Panc1 (cell line): ENCODE measurements at regions not wholly inside any gene's neighbourhood (a gene's known extent, or its start where the extent isn't known, plus 50 kb on each side); places are given as distances from the start of the nearest gene placed in this dataset.

Experiments
- ATAC-seq: fragments of 200-7000 bp; cut with Tn5 transposase; 2 replicates; pipeline ENCODE4 v1.9.1; 2020; ENCODE audit warnings: mild to moderate bottlenecking, moderate library complexity
- BruUV-seq: library from RNA; stranded (reverse); fragments of 400-500 nt; replicated peaks from 2 replicates; lab custom pipeline; 2021; lab: Mats Ljungman, UMichigan
- CTCF ChIA-PET: fragments of 300-600 bp; sonication (Branson Sonifier 250); formaldehyde crosslinking; loops from one replicate; lab custom pipeline; 2022; ENCODE audit warnings: antibody characterized with exemption; lab: Charles Lee
- POLR2A ChIA-PET: fragments of 300-600 bp; sonication (Branson Sonifier 250); formaldehyde crosslinking; loops from one replicate; lab custom pipeline; 2022; ENCODE audit warnings: antibody characterized with exemption; lab: Charles Lee
- DNase-seq: peaks from one replicate; pipeline ENCODE4 v3.0.0-alpha.2; 2010; ENCODE audit warnings: low read depth, low spot score
- H3K27ac ChIP-seq: 2 replicates; pipeline ENCODE4 v1.5.1; 2011; ENCODE audit warnings: mild to moderate bottlenecking, low read length, inconsistent platforms
- H3K27me3 ChIP-seq: fragments of 200-500 bp; sonication (Bioruptor generic); 2 replicates; pipeline ENCODE4 v1.6.0; 2014; ENCODE audit warnings: low read length, inconsistent platforms; ENCODE audit not compliant: control insufficient read depth, insufficient read depth
- H3K36me3 ChIP-seq: fragments of 200-500 bp; sonication (Bioruptor generic); 2 replicates; pipeline ENCODE4 v1.5.1; 2014; ENCODE audit warnings: inconsistent platforms, mild to moderate bottlenecking, low read length, moderate library complexity; ENCODE audit not compliant: control insufficient read depth, insufficient read depth
- H3K4me1 ChIP-seq: 2 replicates; pipeline ENCODE4 v1.5.1; 2011; ENCODE audit warnings: inconsistent platforms, mild to moderate bottlenecking, low read length, moderate library complexity; ENCODE audit not compliant: control insufficient read depth, insufficient read depth
- H3K4me3 ChIP-seq, 2 experiments: 2 replicates each; pipeline ENCODE4 v1.5.1; 2011 to 2012; ENCODE audit warnings: low read depth in 2 of 2, low read length in 2 of 2, mild to moderate bottlenecking in 2 of 2, inconsistent platforms in 1 of 2, moderate library complexity in 1 of 2
- H3K9me3 ChIP-seq: fragments of 200-500 bp; sonication (Bioruptor generic); 2 replicates; pipeline ENCODE4 v1.5.1; 2014; ENCODE audit warnings: low read depth, mild to moderate bottlenecking, inconsistent platforms, low read length, moderate library complexity; ENCODE audit not compliant: control insufficient read depth, insufficient read depth
- POLR2AphosphoS5 ChIP-seq: IDR thresholded peaks from 2 replicates; pipeline ENCODE4 v1.6.1; 2012; ENCODE audit warnings: mild to moderate bottlenecking, low read depth, low read length, moderate library complexity
- SIN3A ChIP-seq: IDR thresholded peaks from 2 replicates; pipeline ENCODE4 v1.6.1; 2012; ENCODE audit warnings: low read depth, mild to moderate bottlenecking, low read length, moderate library complexity, borderline replicate concordance; ENCODE audit not compliant: insufficient read depth
- TCF7L2 ChIP-seq: IDR thresholded peaks from 2 replicates; pipeline ENCODE4 v1.6.1; 2011; ENCODE audit warnings: mild to moderate bottlenecking, low read depth, low read length, inconsistent platforms
- in situ Hi-C: cut with HindIII; loops from 2 replicates; pipeline ENCODE4 v1.10.0; 2016; ENCODE audit warnings: low sequenced_read_pairs, low pct_unique_long_range_greater_than_20kb
- intact Hi-C: fragments of 100-400 bp; cut with micrococcal nuclease; formaldehyde crosslinking; loops from one replicate; pipeline ENCODE4 v1.10.0; 2022; ENCODE audit not compliant: unreplicated experiment
- TF ChIP-seq, protein P1 (sequence below), 2 experiments: IDR thresholded peaks; 2 replicates each; pipeline ENCODE4 v1.6.1; 2011 to 2012; ENCODE audit warnings: low read depth in 2 of 2, control low read depth in 1 of 2, low read length in 1 of 2, mild to moderate bottlenecking in 1 of 2, moderate library complexity in 1 of 2; ENCODE audit not compliant: insufficient read depth in 1 of 2
- TF ChIP-seq, protein P2 (sequence below): fragments of 450-650 bp; IDR thresholded peaks from 2 replicates; pipeline ENCODE4 v1.5.1; 2017; ENCODE audit warnings: mild to moderate bottlenecking

DNA sequence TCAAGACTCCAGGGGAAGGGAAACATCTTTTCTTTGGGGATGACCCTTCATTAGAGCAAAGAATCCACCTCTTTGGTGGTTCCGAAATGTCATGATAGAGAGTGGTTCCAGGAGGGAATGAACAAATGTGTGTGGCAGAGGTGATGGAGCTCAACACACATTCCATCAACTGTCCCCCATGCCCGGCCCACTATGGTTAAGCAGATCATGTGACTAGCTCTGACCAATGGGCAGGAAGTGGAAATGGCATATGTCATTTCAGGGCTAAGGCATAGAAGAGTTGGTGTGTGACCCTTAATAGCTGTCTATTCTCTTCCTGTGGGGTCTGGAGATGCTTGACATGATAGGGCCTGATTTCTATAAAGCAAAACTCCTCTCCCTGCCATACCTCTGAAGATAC is 194.6 kb downstream of the GAS1 start:
- Histone ChIP-seq H3K27me3 (no peaks in the 10 kb centered on the region), H3K4me3 (no peak overlapping the region), H3K9me3 (no peaks in the 10 kb centered on the region), H3K4me1 (no peaks in the 10 kb centered on the region), H3K27ac (no peak overlapping the region), H3K36me3 (no peaks in the 10 kb centered on the region)
- ChIA-PET CTCF (no interaction called here), POLR2A (no interaction called here)
- no TSS peak for BruUV-seq
- ATAC-seq (no peak), DNase-seq (no peak)
- intact Hi-C loops: no loop called here
- TF ChIP-seq SIN3A (no peak), POLR2AphosphoS5 (no peak), TCF7L2 (no peak)
- TF ChIP-seq, protein P1, sequence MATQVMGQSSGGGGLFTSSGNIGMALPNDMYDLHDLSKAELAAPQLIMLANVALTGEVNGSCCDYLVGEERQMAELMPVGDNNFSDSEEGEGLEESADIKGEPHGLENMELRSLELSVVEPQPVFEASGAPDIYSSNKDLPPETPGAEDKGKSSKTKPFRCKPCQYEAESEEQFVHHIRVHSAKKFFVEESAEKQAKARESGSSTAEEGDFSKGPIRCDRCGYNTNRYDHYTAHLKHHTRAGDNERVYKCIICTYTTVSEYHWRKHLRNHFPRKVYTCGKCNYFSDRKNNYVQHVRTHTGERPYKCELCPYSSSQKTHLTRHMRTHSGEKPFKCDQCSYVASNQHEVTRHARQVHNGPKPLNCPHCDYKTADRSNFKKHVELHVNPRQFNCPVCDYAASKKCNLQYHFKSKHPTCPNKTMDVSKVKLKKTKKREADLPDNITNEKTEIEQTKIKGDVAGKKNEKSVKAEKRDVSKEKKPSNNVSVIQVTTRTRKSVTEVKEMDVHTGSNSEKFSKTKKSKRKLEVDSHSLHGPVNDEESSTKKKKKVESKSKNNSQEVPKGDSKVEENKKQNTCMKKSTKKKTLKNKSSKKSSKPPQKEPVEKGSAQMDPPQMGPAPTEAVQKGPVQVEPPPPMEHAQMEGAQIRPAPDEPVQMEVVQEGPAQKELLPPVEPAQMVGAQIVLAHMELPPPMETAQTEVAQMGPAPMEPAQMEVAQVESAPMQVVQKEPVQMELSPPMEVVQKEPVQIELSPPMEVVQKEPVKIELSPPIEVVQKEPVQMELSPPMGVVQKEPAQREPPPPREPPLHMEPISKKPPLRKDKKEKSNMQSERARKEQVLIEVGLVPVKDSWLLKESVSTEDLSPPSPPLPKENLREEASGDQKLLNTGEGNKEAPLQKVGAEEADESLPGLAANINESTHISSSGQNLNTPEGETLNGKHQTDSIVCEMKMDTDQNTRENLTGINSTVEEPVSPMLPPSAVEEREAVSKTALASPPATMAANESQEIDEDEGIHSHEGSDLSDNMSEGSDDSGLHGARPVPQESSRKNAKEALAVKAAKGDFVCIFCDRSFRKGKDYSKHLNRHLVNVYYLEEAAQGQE (IDR thresholded peaks at IDR 0.05; ENCODE audit: insufficient read depth in 1 of 2, low read depth in 2 of 2, low read length in 1 of 2): no peak
- TF ChIP-seq, protein P2, sequence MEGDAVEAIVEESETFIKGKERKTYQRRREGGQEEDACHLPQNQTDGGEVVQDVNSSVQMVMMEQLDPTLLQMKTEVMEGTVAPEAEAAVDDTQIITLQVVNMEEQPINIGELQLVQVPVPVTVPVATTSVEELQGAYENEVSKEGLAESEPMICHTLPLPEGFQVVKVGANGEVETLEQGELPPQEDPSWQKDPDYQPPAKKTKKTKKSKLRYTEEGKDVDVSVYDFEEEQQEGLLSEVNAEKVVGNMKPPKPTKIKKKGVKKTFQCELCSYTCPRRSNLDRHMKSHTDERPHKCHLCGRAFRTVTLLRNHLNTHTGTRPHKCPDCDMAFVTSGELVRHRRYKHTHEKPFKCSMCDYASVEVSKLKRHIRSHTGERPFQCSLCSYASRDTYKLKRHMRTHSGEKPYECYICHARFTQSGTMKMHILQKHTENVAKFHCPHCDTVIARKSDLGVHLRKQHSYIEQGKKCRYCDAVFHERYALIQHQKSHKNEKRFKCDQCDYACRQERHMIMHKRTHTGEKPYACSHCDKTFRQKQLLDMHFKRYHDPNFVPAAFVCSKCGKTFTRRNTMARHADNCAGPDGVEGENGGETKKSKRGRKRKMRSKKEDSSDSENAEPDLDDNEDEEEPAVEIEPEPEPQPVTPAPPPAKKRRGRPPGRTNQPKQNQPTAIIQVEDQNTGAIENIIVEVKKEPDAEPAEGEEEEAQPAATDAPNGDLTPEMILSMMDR: no peak
- in situ Hi-C loops: no loop called here

DNA sequence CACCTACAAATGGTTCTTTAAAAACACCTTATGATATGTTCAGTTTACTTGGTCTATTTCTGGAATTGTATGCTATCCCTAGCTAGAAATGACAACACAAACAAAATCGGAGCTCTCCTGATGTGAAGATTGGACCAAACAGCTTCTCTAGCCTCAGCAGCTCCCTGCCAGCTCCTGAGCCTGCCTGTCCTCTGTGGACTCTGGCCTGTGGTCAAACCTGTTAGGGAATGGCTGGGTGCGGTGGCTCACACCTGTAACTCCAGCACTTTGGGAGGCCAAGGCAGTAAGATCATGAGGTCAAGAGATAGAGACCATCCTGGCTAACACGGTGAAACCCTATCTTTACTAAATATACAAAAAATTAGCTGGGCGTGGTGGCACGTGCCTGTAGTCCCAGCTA is 195.3 kb downstream of the GAS1 start:
- Histone ChIP-seq H3K27ac (no peak overlapping the region), H3K4me1 (no peaks in the 10 kb centered on the region), H3K4me3 (no peak overlapping the region), H3K27me3 (no peaks in the 10 kb centered on the region), H3K9me3 (no peaks in the 10 kb centered on the region), H3K36me3 (no peaks in the 10 kb centered on the region)
- ChIA-PET CTCF (no interaction called here), POLR2A (no interaction called here)
- intact Hi-C loops (no loop called here), in situ Hi-C loops (no loop called here)
- no TSS peak for BruUV-seq
- no peak for DNase-seq
- ATAC-seq: no peak
- no peak for TF ChIP-seq SIN3A
- TF ChIP-seq, protein P1 (IDR thresholded peaks at IDR 0.05; ENCODE audit: insufficient read depth in 1 of 2, low read depth in 2 of 2, low read length in 1 of 2): no peak
- no peak for TF ChIP-seq TCF7L2
- TF ChIP-seq, protein P2: no peak
- no peak for TF ChIP-seq POLR2AphosphoS5
